Mesenchymal stem cell (in vitro differentiated cells and primary cell): ENCODE measurements at regions not wholly inside any gene's neighbourhood (a gene's known extent, or its start where the extent isn't known, plus 50 kb on each side); places are given as distances from the start of the nearest gene placed in this dataset.
A peak's percentile ranks its signal among the peaks of the same experiment; 100 is the strongest.

Experiments
- DNase-seq: peaks from one replicate; pipeline ENCODE4 v3.0.0-alpha.2; 2013
- H2AFZ ChIP-seq: one replicate; pipeline ENCODE4 v1.6.1; 2013; ENCODE audit warnings: low read depth, mild to moderate bottlenecking, control low read depth, inconsistent platforms, low read length, moderate library complexity
- H2AK5ac ChIP-seq: 2 replicates; pipeline ENCODE4 v1.6.1; 2013; ENCODE audit warnings: low read length, moderate library complexity, mild to moderate bottlenecking, inconsistent platforms; ENCODE audit not compliant: severe bottlenecking
- H2BK120ac ChIP-seq: one replicate; pipeline ENCODE4 v1.6.1; 2013; ENCODE audit warnings: low read depth, mild to moderate bottlenecking, inconsistent platforms, low read length, moderate library complexity
- H2BK12ac ChIP-seq, 2 experiments: one replicate each; pipeline ENCODE4 v1.6.1; 2013; ENCODE audit warnings: inconsistent platforms in 2 of 2, low read length in 2 of 2, mild to moderate bottlenecking in 2 of 2, moderate library complexity in 2 of 2, control low read depth in 1 of 2
- H2BK15ac ChIP-seq: one replicate; pipeline ENCODE4 v1.6.1; 2013; ENCODE audit warnings: mild to moderate bottlenecking, low read depth, inconsistent platforms; ENCODE audit not compliant: poor library complexity, severe bottlenecking
- H2BK5ac ChIP-seq: 2 replicates; pipeline ENCODE4 v1.6.1; 2013; ENCODE audit warnings: low read depth, mild to moderate bottlenecking, low read length, control low read depth, inconsistent platforms; ENCODE audit not compliant: poor library complexity, severe bottlenecking
- H3K14ac ChIP-seq, 2 experiments: one replicate each; pipeline ENCODE4 v1.6.1; 2013; ENCODE audit warnings: inconsistent platforms in 2 of 2, low read length in 2 of 2, control low read depth in 1 of 2, mild to moderate bottlenecking in 1 of 2, moderate library complexity in 1 of 2
- H3K18ac ChIP-seq, 2 experiments: one replicate each; pipeline ENCODE4 v1.6.1; 2013; ENCODE audit warnings: inconsistent platforms in 2 of 2, low read length in 2 of 2, control low read depth in 1 of 2, low read depth in 1 of 2, mild to moderate bottlenecking in 1 of 2
- H3K23ac ChIP-seq, 2 experiments: one replicate each; pipeline ENCODE4 v1.6.1; 2013; ENCODE audit warnings: inconsistent platforms in 2 of 2, low read length in 2 of 2, mild to moderate bottlenecking in 2 of 2, moderate library complexity in 2 of 2, control low read depth in 1 of 2
- H3K27ac ChIP-seq: 2 replicates; pipeline ENCODE4 v1.5.1; 2013; ENCODE audit warnings: mild to moderate bottlenecking, moderate library complexity, low read length, control low read depth, inconsistent platforms; ENCODE audit not compliant: poor library complexity, severe bottlenecking
- H3K27me3 ChIP-seq, 2 experiments: 2 replicates each; pipeline versions ENCODE4 v1.6.1 to v1.7.0; 2013; ENCODE audit warnings: low read length in 2 of 2, mild to moderate bottlenecking in 2 of 2, moderate library complexity in 2 of 2, control low read depth in 1 of 2, inconsistent platforms in 1 of 2; ENCODE audit not compliant: control insufficient read depth in 1 of 2, insufficient read depth in 1 of 2
- H3K36me3 ChIP-seq, 2 experiments: 2 replicates each; pipeline versions ENCODE4 v1.6.1 to v1.7.0; 2013; ENCODE audit warnings: low read length in 2 of 2, control low read depth in 1 of 2, inconsistent platforms in 1 of 2, low read depth in 1 of 2, mild to moderate bottlenecking in 1 of 2; ENCODE audit not compliant: insufficient read depth in 2 of 2, control insufficient read depth in 1 of 2
- H3K4ac ChIP-seq, 2 experiments: one replicate each; pipeline ENCODE4 v1.6.1; 2013; ENCODE audit warnings: inconsistent platforms in 2 of 2, low read length in 2 of 2, mild to moderate bottlenecking in 2 of 2, moderate library complexity in 2 of 2, control low read depth in 1 of 2, low read depth in 1 of 2
- H3K4me1 ChIP-seq: 2 replicates; pipeline ENCODE4 v1.6.1; 2013; ENCODE audit warnings: low read depth, low read length, control low read depth; ENCODE audit not compliant: control insufficient read depth, insufficient read depth
- H3K4me2 ChIP-seq: 2 replicates; pipeline ENCODE4 v1.6.1; 2013; ENCODE audit warnings: low read length, mild to moderate bottlenecking, inconsistent platforms; ENCODE audit not compliant: poor library complexity, severe bottlenecking
- H3K4me3 ChIP-seq, 2 experiments: 2 replicates each; pipeline versions ENCODE4 v1.5.1 to v1.7.0; 2013; ENCODE audit warnings: low read length in 2 of 2, mild to moderate bottlenecking in 2 of 2, control low read depth in 1 of 2, low read depth in 1 of 2; ENCODE audit not compliant: insufficient read depth in 1 of 2
- H3K79me1 ChIP-seq: replicated peaks from 2 replicates; pipeline ENCODE4 v1.6.1; 2013; ENCODE audit warnings: mild to moderate bottlenecking, control low read depth, low read length, inconsistent platforms; ENCODE audit not compliant: poor library complexity, severe bottlenecking
- H3K9ac ChIP-seq: 2 replicates; pipeline ENCODE4 v1.7.0; 2013; ENCODE audit warnings: mild to moderate bottlenecking, low read length, moderate library complexity
- H3K9me3 ChIP-seq: 2 replicates; pipeline ENCODE4 v1.7.0; 2013; ENCODE audit warnings: mild to moderate bottlenecking, low read length; ENCODE audit not compliant: control insufficient read depth
- H4K8ac ChIP-seq: one replicate; pipeline ENCODE4 v1.6.1; 2013; ENCODE audit warnings: inconsistent platforms, mild to moderate bottlenecking, low read length, moderate library complexity
- H4K91ac ChIP-seq: one replicate; pipeline ENCODE4 v1.6.1; 2013; ENCODE audit warnings: mild to moderate bottlenecking, low read length, inconsistent platforms
- WGBS: methylation state at CpG from one replicate; pipeline ENCODE4 v1.1.7; 2013; ENCODE audit warnings: mixed read lengths; 5-methylcytosine and 5-hydroxymethylcytosine counted together

DNA sequence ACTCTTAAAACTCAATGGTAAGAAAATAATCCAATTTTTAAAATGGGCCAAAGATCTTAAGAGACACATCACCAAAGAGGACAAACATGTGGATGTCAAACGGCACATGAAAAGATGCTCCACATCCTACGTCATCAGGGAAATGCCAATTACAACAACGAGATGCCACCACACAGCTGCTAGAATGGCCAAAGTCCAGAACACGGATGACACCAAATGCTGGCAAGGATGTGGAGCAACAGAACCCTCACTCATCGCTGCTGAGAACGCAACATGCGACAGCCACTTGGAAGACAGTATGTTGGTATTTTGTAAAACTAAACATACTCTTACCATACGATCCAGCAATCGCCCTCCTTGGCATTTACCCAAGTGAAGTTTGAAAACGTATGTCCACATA lies 132.8 kb upstream of the CDH4 start:
- no peak overlapping the region for H2BK5ac ChIP-seq
- no peaks in the 10 kb centered on the region for H3K36me3 ChIP-seq
- no peak overlapping the region for H2BK120ac ChIP-seq
- WGBS = 93% methylated on average over 9 of the region's 10 CpGs
- H4K8ac ChIP-seq = no peak overlapping the region
- H2AK5ac ChIP-seq = peak overlapping the region; percentile 51
- H3K18ac ChIP-seq = no peak overlapping the region
- DNase-seq = no peak
- no peak overlapping the region for H3K27ac ChIP-seq
- no peak overlapping the region for H3K9ac ChIP-seq
- no peak overlapping the region for H3K14ac ChIP-seq
- no peak overlapping the region for H2AFZ ChIP-seq
- no peak overlapping the region for H3K4me3 ChIP-seq
- H3K9me3 ChIP-seq = no peaks in the 10 kb centered on the region
- H3K4me1 ChIP-seq = peaks cover 20% of the 10 kb centered on the region
- H3K4me2 ChIP-seq = no peak overlapping the region
- H3K27me3 ChIP-seq = peaks cover 0 to 15% of the 10 kb centered on the region in 2 experiments
- no peak overlapping the region for H3K4ac ChIP-seq
- H4K91ac ChIP-seq = no peak overlapping the region
- no peaks in the 10 kb centered on the region for H3K79me1 ChIP-seq
- H2BK12ac ChIP-seq = no peak overlapping the region
- no peak overlapping the region for H3K23ac ChIP-seq
- H2BK15ac ChIP-seq = no peak overlapping the region

DNA sequence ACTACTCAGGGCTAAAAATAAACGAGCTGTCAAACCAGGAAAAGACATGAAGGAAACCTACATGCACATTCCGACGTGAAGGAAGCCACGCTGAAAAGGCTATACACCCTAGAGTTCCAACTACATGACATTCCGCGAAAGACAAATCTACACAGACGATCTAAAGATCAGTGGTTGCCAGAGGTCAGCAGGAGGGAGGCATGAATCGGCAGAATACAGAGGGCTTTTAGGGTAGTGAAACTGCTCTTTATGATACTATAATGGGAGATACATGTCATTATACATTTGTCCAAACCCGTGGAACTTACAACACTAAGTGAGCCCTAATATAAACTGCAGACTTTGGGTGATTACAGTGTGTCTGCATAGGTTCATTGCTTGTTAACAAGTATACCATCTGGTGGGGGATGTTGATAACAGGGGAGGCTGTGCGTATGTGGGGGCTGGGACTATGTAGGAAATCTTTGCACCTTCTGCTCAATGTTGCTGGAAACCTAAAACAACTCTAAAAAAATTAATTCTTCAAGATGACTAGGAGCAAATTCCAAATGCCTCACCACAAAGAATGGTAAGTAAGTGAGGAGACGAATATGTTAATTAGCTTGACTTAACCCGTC lies 132.2 kb upstream of the CDH4 start:
- Histone ChIP-seq H3K27ac (no peak overlapping the region), H2BK15ac (no peak overlapping the region), H2AK5ac (no peak overlapping the region), H3K27me3 (peaks cover 0 to 9% of the 10 kb centered on the region in 2 experiments), H3K4me2 (no peak overlapping the region), H2BK12ac (no peak overlapping the region), H3K9ac (no peak overlapping the region), H3K14ac (no peak overlapping the region), H2BK120ac (no peak overlapping the region), H4K91ac (no peak overlapping the region), H3K4me1 (peaks cover 20% of the 10 kb centered on the region), H3K4me3 (no peak overlapping the region), H3K79me1 (no peaks in the 10 kb centered on the region), H3K4ac (no peak overlapping the region), H2AFZ (no peak overlapping the region), H3K18ac (no peak overlapping the region), H2BK5ac (no peak overlapping the region), H3K9me3 (no peaks in the 10 kb centered on the region), H3K36me3 (no peaks in the 10 kb centered on the region), H4K8ac (no peak overlapping the region), H3K23ac (no peak overlapping the region)
- 78% methylated on average over 9 of the region's 12 CpGs for WGBS
- DNase-seq = no peak

DNA sequence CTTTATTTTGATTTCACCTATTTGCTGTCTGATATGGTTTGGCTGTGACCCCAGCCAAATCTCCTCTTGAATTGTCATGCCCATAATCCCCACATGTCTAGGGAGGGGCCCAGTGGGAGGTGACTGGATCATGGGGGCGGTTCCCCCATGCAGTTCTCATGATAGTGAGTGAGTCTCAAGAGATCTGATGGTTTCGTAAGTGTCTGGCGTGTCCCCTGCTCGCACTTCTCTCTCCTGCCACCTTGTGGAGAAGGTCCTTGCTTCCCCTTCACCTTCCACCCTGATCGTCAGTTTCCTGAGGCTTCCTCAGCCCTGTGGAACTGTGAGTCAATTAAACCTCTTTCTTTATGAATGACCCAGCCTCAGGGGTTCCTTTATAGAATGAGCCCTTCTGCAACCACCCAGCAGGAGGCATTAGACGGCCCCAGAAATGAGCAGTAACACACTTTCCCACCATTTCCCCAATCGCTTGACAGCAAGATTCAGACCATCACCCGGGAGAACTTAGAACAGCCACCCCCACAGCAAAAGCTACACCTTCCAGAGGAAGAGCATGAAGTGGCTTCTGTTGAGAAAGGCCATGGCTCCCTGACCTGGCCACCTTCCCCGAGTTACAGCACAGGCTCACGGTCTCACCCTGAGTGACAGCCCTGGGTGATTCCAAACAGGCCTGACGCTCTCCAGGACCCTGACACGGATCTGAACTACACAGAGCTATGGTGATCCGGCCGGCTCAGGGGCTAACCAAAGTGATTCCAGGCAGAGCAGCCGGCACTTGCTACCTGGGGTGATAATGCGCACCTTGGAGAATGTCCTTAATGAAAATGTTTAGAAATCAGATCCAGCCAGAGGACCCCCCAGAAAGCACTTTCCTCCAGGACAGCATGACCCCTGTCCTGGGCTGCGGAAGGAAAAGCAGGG lies 131.2 kb upstream of the CDH4 start:
- Histone ChIP-seq H3K9me3 (no peaks in the 10 kb centered on the region), H3K79me1 (no peaks in the 10 kb centered on the region), H3K4ac (no peak overlapping the region), H3K18ac (no peak overlapping the region), H2BK12ac (peak overlapping the region in 1 of 2 experiments; percentile 30), H3K27me3 (peaks cover 0 to under 1% of the 10 kb centered on the region in 2 experiments), H2AFZ (no peak overlapping the region), H4K91ac (no peak overlapping the region), H3K4me1 (peaks cover 20% of the 10 kb centered on the region), H3K4me3 (no peak overlapping the region), H3K36me3 (no peaks in the 10 kb centered on the region), H3K4me2 (no peak overlapping the region), H3K14ac (no peak overlapping the region), H3K9ac (no peak overlapping the region), H2BK5ac (no peak overlapping the region), H2AK5ac (peak overlapping the region; percentile 29), H2BK120ac (no peak overlapping the region), H3K23ac (no peak overlapping the region), H2BK15ac (no peak overlapping the region), H3K27ac (no peak overlapping the region), H4K8ac (no peak overlapping the region)
- WGBS = 42% methylated on average over 17 of the region's 17 CpGs
- peak; percentile 79 for DNase-seq

DNA sequence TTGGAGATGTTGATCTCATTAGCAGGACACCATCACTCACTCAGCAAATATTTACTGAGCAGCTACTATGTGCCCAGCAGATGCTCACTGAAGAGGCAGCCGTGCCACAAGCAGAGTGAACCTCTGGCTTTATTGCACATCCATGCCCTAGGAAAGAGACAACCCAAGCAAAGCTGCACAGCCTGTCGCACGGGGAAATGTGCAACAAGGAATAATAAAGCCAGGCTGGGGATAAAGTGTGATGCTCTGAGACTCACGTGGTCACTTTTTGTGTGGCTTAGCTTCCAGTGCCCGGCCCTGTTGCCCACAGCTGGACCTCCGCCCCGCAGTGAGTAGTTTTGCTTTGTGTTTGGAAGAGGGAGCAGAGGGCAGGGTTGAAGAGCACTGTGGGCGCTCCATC lies 130.4 kb upstream of the CDH4 start:
- Histone ChIP-seq H3K9ac (no peak overlapping the region), H3K23ac (no peak overlapping the region), H2BK12ac (no peak overlapping the region), H3K4me1 (peaks cover 20% of the 10 kb centered on the region), H3K79me1 (no peaks in the 10 kb centered on the region), H3K36me3 (no peaks in the 10 kb centered on the region), H3K18ac (no peak overlapping the region), H3K9me3 (no peaks in the 10 kb centered on the region), H3K4ac (no peak overlapping the region), H2BK15ac (no peak overlapping the region), H4K91ac (no peak overlapping the region), H2AK5ac (no peak overlapping the region), H2BK5ac (no peak overlapping the region), H3K27me3 (no peaks in the 10 kb centered on the region), H2AFZ (no peak overlapping the region), H2BK120ac (no peak overlapping the region), H3K14ac (no peak overlapping the region), H3K4me3 (no peak overlapping the region), H4K8ac (no peak overlapping the region), H3K4me2 (no peak overlapping the region), H3K27ac (no peak overlapping the region)
- DNase-seq = no peak
- 95% methylated on average over 8 of the region's 8 CpGs for WGBS
